HL-60 (cell line): ENCODE measurements at regions not wholly inside any gene's neighbourhood (a gene's known extent, or its start where the extent isn't known, plus 50 kb on each side); places are given as distances from the start of the nearest gene placed in this dataset.

Experiments
- TF ChIP-seq, protein P1 (sequence below): IDR thresholded peaks from one replicate; pipeline ENCODE4 v1.5.1; 2011; ENCODE audit warnings: low read length, control low read depth, inconsistent platforms; ENCODE audit not compliant: insufficient read depth
- TF ChIP-seq, protein P2 (sequence below): IDR thresholded peaks from 2 replicates; pipeline ENCODE4 v1.6.1; 2012; ENCODE audit warnings: low read depth; ENCODE audit not compliant: insufficient replicate concordance

DNA sequence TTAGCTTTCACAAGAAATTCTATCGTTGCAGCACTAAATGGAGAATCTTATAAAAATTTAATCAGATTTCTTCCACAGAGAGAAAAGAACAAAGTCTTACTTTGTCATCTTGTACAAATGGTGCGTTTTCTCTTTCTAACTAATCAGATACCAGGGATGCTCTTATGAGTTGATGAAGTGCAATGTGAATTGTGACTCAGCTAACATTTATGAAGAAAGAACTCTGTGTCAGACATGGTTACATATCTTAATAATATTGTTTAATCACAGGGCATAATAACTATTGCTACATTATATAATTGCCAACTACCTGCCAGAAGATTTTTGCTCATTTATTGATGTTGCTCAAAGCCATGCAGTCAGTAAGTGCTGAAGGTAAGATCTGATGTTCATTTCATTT is 465.0 kb downstream of the CCDC85A start:
- TF ChIP-seq, protein P1, sequence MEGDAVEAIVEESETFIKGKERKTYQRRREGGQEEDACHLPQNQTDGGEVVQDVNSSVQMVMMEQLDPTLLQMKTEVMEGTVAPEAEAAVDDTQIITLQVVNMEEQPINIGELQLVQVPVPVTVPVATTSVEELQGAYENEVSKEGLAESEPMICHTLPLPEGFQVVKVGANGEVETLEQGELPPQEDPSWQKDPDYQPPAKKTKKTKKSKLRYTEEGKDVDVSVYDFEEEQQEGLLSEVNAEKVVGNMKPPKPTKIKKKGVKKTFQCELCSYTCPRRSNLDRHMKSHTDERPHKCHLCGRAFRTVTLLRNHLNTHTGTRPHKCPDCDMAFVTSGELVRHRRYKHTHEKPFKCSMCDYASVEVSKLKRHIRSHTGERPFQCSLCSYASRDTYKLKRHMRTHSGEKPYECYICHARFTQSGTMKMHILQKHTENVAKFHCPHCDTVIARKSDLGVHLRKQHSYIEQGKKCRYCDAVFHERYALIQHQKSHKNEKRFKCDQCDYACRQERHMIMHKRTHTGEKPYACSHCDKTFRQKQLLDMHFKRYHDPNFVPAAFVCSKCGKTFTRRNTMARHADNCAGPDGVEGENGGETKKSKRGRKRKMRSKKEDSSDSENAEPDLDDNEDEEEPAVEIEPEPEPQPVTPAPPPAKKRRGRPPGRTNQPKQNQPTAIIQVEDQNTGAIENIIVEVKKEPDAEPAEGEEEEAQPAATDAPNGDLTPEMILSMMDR, result no peak
- TF ChIP-seq, protein P2, sequence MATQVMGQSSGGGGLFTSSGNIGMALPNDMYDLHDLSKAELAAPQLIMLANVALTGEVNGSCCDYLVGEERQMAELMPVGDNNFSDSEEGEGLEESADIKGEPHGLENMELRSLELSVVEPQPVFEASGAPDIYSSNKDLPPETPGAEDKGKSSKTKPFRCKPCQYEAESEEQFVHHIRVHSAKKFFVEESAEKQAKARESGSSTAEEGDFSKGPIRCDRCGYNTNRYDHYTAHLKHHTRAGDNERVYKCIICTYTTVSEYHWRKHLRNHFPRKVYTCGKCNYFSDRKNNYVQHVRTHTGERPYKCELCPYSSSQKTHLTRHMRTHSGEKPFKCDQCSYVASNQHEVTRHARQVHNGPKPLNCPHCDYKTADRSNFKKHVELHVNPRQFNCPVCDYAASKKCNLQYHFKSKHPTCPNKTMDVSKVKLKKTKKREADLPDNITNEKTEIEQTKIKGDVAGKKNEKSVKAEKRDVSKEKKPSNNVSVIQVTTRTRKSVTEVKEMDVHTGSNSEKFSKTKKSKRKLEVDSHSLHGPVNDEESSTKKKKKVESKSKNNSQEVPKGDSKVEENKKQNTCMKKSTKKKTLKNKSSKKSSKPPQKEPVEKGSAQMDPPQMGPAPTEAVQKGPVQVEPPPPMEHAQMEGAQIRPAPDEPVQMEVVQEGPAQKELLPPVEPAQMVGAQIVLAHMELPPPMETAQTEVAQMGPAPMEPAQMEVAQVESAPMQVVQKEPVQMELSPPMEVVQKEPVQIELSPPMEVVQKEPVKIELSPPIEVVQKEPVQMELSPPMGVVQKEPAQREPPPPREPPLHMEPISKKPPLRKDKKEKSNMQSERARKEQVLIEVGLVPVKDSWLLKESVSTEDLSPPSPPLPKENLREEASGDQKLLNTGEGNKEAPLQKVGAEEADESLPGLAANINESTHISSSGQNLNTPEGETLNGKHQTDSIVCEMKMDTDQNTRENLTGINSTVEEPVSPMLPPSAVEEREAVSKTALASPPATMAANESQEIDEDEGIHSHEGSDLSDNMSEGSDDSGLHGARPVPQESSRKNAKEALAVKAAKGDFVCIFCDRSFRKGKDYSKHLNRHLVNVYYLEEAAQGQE, result no peak
